AG20443 (cell line): ENCODE measurements at regions not wholly inside any gene's neighbourhood (a gene's known extent, or its start where the extent isn't known, plus 50 kb on each side); places are given as distances from the start of the nearest gene placed in this dataset.

Experiments
- DNase-seq: peaks from one replicate; pipeline ENCODE4 v3.0.0; 2012; ENCODE audit warnings: low spot score, mixed read lengths

- DNase-seq, result no peak
Measured at GRCh38 chr16:17858061-17858460, 387.3 kb upstream of the XYLT1 start.

- DNase-seq, result no peak
Measured at GRCh38 chr16:17853958-17854357, 383.2 kb upstream of the XYLT1 start.

- DNase-seq, result no peak
Measured at GRCh38 chr16:17852977-17853702, 382.4 kb upstream of the XYLT1 start.

GRCh38 chr16:17850581-17851250 lies 380.0 kb upstream of the XYLT1 start:
- no peak for DNase-seq

GRCh38 chr16:17847234-17847795 lies 376.6 kb upstream of the XYLT1 start:
- DNase-seq, result no peak

GRCh38 chr16:17846030-17846429 lies 375.3 kb upstream of the XYLT1 start:
- no peak for DNase-seq

- DNase-seq, result no peak
Measured at GRCh38 chr16:17845031-17845430, 374.3 kb upstream of the XYLT1 start.

- DNase-seq, result no peak
Measured at GRCh38 chr16:17843905-17844304, 373.1 kb upstream of the XYLT1 start.

- DNase-seq, result no peak
Measured at GRCh38 chr16:17839907-17840306, 369.1 kb upstream of the XYLT1 start.

- DNase-seq, result no peak
Measured at GRCh38 chr16:17839272-17839671, 368.5 kb upstream of the XYLT1 start.

- DNase-seq, result peak; percentile 90
Measured at GRCh38 chr16:17836868-17837602, 366.3 kb upstream of the XYLT1 start.

GRCh38 chr16:17835118-17835876 lies 364.5 kb upstream of the XYLT1 start:
- no peak for DNase-seq

- DNase-seq, result no peak
Measured at GRCh38 chr16:17832738-17833137, 362.0 kb upstream of the XYLT1 start.

- no peak for DNase-seq
Measured at GRCh38 chr16:17831330-17831729, 360.6 kb upstream of the XYLT1 start.

- peak; percentile 19 for DNase-seq
Measured at GRCh38 chr16:17830651-17831050, 359.9 kb upstream of the XYLT1 start.

GRCh38 chr16:17829811-17830210 lies 359.1 kb upstream of the XYLT1 start:
- no peak for DNase-seq

- DNase-seq, result peak; percentile 47
Measured at GRCh38 chr16:17828012-17828411, 357.3 kb upstream of the XYLT1 start.

GRCh38 chr16:17827313-17827712 lies 356.6 kb upstream of the XYLT1 start:
- peak; percentile 47 for DNase-seq

- no peak for DNase-seq
Measured at GRCh38 chr16:17817943-17818342, 347.2 kb upstream of the XYLT1 start.

GRCh38 chr16:17817260-17817659 lies 346.5 kb upstream of the XYLT1 start:
- no peak for DNase-seq

- DNase-seq, result no peak
Measured at GRCh38 chr16:17812771-17813170, 342.0 kb upstream of the XYLT1 start.

- no peak for DNase-seq
Measured at GRCh38 chr16:17804857-17805256, 334.1 kb upstream of the XYLT1 start.
